ENCODE measurements at regions not wholly inside any gene's neighbourhood (a gene's known extent, or its start where the extent isn't known, plus 50 kb on each side); places are given as distances from the start of the nearest gene placed in this dataset.

DNA sequence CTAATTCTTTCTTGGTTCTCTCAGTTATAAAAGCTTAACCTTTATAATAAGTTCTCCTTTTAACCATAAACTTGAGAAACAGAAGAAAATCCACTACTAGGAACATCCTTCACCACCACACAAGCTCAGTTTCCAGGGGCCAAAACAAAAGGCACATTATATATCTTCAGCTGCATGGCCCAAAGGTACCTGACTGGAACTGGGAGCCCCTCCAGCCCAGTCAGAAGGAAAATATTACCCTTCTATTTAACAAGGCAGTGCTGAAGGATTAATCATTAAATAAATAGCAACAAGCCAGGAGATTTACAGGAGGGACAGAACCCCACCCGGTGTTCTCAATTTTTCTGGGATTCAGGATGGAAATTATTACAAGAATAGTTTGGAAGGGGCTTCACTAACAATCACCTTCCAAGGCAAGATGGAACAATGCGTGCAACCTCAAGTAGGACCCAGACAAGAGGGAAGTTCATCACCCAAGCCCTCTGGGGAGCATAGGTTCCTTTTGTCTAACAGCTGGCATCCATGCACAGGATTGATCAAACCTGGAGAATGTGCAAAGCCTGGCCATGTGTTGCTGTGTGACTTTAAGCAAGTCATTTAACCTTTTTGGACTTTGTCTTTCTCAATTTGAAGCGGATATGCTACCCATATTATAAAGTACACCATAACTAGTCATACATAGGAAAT lies 159.6 kb upstream of the SETBP1 start:
- CTCF ChIA-PET: no interaction called here
- TF ChIP-seq ZNF423 (tag by site-specific recombination; IDR thresholded peaks at IDR 0.05): no peak
- TF ChIP-seq, protein P1, sequence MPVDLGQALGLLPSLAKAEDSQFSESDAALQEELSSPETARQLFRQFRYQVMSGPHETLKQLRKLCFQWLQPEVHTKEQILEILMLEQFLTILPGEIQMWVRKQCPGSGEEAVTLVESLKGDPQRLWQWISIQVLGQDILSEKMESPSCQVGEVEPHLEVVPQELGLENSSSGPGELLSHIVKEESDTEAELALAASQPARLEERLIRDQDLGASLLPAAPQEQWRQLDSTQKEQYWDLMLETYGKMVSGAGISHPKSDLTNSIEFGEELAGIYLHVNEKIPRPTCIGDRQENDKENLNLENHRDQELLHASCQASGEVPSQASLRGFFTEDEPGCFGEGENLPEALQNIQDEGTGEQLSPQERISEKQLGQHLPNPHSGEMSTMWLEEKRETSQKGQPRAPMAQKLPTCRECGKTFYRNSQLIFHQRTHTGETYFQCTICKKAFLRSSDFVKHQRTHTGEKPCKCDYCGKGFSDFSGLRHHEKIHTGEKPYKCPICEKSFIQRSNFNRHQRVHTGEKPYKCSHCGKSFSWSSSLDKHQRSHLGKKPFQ (tag by site-specific recombination; IDR thresholded peaks at IDR 0.05): no peak
- POLR2A ChIA-PET: no interaction called here
- H3K4me3 ChIP-seq (ENCODE audit: low read depth, low read length): no peak overlapping the region
- H3K36me3 ChIP-seq (ENCODE audit: control insufficient read depth in 2 of 2, insufficient read depth in 1 of 2, low read length in 2 of 2): no peaks in the 10 kb centered on the region
- no peak overlapping the region for H3K27ac ChIP-seq (ENCODE audit: extremely low read depth, low read depth, low read length)
- no peaks in the 10 kb centered on the region for H3K9me3 ChIP-seq (ENCODE audit: control insufficient read depth, insufficient read depth, low read depth, low read length)
- no peaks in the 10 kb centered on the region for H3K4me1 ChIP-seq (ENCODE audit: control insufficient read depth, insufficient read depth, low read length)

DNA sequence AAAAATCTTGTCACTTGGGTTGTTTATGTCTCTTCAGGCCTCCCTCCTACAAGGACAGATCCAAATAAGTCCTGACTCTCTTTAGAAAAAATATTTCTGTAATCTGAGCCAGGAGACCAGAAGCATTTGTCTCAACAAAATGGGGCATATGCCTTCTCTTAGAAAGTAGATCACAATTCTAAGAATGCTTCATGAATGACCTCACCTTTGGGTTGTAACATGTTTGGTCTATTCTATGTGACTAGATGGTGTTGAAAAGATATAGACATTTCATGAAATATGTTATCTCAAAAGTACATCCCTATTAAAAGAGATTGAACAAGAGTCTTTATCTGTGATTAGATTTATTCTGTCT lies 159.0 kb upstream of the SETBP1 start:
- Histone ChIP-seq H3K36me3 (ENCODE audit: control insufficient read depth in 2 of 2, insufficient read depth in 1 of 2, low read length in 2 of 2) (no peaks in the 10 kb centered on the region), H3K4me3 (ENCODE audit: low read depth, low read length) (no peak overlapping the region), H3K4me1 (ENCODE audit: control insufficient read depth, insufficient read depth, low read length) (no peaks in the 10 kb centered on the region), H3K9me3 (ENCODE audit: control insufficient read depth, insufficient read depth, low read depth, low read length) (no peaks in the 10 kb centered on the region), H3K27ac (ENCODE audit: extremely low read depth, low read depth, low read length) (no peak overlapping the region)
- ChIA-PET POLR2A (no interaction called here), CTCF (no interaction called here)
- TF ChIP-seq ZNF426 (tag by site-specific recombination; IDR thresholded peaks at IDR 0.05) (no peak), ZNF530 (tag by site-specific recombination; IDR thresholded peaks at IDR 0.05; ENCODE audit: low read depth) (no peak), ZNF571 (tag by site-specific recombination; IDR thresholded peaks at IDR 0.05) (no peak), ZNF202 (tag by site-specific recombination; IDR thresholded peaks at IDR 0.05; ENCODE audit: borderline replicate concordance) (no peak), ZNF768 (tag by site-specific recombination; IDR thresholded peaks at IDR 0.05) (no peak), KLF9 (tag by site-specific recombination; IDR thresholded peaks at IDR 0.05; ENCODE audit: low read depth) (no peak), ZNF600 (tag by site-specific recombination; IDR thresholded peaks at IDR 0.05) (no peak)

DNA sequence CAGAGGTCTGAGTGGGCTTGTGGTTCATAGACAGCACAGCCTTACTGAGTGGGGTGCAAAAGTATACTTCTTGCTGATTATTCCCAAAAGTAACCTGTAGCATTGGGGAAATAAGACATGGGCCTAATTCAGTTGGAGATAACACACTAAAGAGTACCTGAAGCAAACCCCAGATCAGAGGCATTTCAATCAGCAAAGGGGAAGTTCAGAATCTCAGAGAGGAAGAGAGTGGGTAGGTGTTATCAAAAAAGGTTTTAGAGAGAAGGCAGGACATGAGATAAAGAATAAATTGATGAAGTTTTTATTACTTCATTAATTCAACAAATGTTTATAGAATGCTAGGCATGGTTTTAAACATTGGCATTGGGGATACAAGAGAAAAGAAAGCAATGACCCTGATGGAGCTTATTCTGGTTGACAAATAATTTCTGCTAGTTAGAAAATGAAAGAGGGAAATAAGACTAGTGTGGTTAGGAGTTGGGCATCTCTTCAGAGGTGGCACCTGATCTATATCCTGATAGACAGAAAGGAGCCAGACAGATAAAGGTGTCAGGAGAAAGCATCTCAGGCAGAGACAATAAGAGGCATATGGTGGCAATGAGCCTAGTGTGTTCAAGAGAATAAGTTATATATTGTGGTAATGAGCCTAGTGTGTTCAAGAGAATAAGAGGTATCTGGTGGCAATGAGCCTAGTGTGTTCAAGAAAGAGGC lies 153.8 kb upstream of the SETBP1 start:
- CTCF ChIA-PET: no interaction called here

More for the DNA sequence above, 153.8 kb upstream of the SETBP1 start:
- Histone ChIP-seq H3K9me3 (ENCODE audit: control insufficient read depth, insufficient read depth, low read depth, low read length) (no peaks in the 10 kb centered on the region), H3K4me1 (ENCODE audit: control insufficient read depth, insufficient read depth, low read length) (no peaks in the 10 kb centered on the region), H3K36me3 (ENCODE audit: control insufficient read depth in 2 of 2, insufficient read depth in 1 of 2, low read length in 2 of 2) (no peaks in the 10 kb centered on the region), H3K27ac (ENCODE audit: extremely low read depth, low read depth, low read length) (no peak overlapping the region), H3K4me3 (ENCODE audit: low read depth, low read length) (no peak overlapping the region)
- no peak for TF ChIP-seq ZNF555 (tag by site-specific recombination; conservative IDR thresholded peaks at IDR 0.05)
- TF ChIP-seq, protein P2, sequence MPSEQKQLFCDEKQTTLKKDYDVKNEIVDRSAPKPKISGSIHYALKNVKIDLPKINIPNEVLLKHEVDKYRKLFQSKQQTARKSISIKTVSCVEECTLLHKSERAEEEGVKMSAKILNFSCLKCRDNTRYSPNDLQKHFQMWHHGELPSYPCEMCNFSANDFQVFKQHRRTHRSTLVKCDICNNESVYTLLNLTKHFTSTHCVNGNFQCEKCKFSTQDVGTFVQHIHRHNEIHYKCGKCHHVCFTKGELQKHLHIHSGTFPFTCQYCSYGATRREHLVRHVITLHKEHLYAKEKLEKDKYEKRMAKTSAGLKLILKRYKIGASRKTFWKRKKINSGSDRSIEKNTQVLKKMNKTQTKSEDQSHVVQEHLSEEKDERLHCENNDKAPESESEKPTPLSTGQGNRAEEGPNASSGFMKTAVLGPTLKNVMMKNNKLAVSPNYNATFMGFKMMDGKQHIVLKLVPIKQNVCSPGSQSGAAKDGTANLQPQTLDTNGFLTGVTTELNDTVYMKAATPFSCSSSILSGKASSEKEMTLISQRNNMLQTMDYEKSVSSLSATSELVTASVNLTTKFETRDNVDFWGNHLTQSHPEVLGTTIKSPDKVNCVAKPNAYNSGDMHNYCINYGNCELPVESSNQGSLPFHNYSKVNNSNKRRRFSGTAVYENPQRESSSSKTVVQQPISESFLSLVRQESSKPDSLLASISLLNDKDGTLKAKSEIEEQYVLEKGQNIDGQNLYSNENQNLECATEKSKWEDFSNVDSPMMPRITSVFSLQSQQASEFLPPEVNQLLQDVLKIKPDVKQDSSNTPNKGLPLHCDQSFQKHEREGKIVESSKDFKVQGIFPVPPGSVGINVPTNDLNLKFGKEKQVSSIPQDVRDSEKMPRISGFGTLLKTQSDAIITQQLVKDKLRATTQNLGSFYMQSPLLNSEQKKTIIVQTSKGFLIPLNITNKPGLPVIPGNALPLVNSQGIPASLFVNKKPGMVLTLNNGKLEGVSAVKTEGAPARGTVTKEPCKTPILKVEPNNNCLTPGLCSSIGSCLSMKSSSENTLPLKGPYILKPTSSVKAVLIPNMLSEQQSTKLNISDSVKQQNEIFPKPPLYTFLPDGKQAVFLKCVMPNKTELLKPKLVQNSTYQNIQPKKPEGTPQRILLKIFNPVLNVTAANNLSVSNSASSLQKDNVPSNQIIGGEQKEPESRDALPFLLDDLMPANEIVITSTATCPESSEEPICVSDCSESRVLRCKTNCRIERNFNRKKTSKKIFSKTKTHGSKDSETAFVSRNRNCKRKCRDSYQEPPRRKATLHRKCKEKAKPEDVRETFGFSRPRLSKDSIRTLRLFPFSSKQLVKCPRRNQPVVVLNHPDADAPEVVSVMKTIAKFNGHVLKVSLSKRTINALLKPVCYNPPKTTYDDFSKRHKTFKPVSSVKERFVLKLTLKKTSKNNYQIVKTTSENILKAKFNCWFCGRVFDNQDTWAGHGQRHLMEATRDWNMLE (tag by site-specific recombination; conservative IDR thresholded peaks at IDR 0.05; ENCODE audit: low read depth): no peak
- TF ChIP-seq ZNF510 (tag by site-specific recombination; IDR thresholded peaks at IDR 0.05; ENCODE audit: insufficient replicate concordance): no peak
- no peak for TF ChIP-seq ZNF660 (tag by site-specific recombination; IDR thresholded peaks at IDR 0.05)
- no peak for TF ChIP-seq ZNF10 (tag by site-specific recombination; IDR thresholded peaks at IDR 0.05)
- no peak for TF ChIP-seq RBAK (tag by site-specific recombination; IDR thresholded peaks at IDR 0.05)
- TF ChIP-seq SCRT1 (tag by site-specific recombination; IDR thresholded peaks at IDR 0.05; ENCODE audit: borderline replicate concordance): no peak
- TF ChIP-seq GLI4 (tag by site-specific recombination; IDR thresholded peaks at IDR 0.05): no peak
- no peak for TF ChIP-seq KLF8 (tag by site-specific recombination; IDR thresholded peaks at IDR 0.05)
- POLR2A ChIA-PET: no interaction called here

Measured in HEK293 (cell line).